Skeletal muscle tissue (tissue), 3 donors: ENCODE measurements at regions not wholly inside any gene's neighbourhood (a gene's known extent, or its start where the extent isn't known, plus 50 kb on each side); places are given as distances from the start of the nearest gene placed in this dataset.
"Not testable (repeated sequence)": the region's sequence is repeated elsewhere in the genome, so short reads cannot be mapped to it uniquely, and the experiment has no call there.

Source experiments
- H3K27ac ChIP-seq: one replicate; pipeline ENCODE4 v1.7.0; 2013; ENCODE audit warnings: mild to moderate bottlenecking, low read depth, low read length, inconsistent platforms
- H3K27me3 ChIP-seq, 3 donors: one replicate each; pipeline ENCODE4 v1.7.0; 2013; ENCODE audit warnings: low read length in 3 of 3; ENCODE audit not compliant: control insufficient read depth in 3 of 3, insufficient read depth in 3 of 3
- H3K36me3 ChIP-seq, 3 donors: one replicate each; pipeline ENCODE4 v1.7.0; 2013; ENCODE audit warnings: low read length in 3 of 3; ENCODE audit not compliant: control insufficient read depth in 3 of 3, insufficient read depth in 3 of 3
- H3K4me1 ChIP-seq, 3 donors: one replicate each; pipeline ENCODE4 v1.7.0; 2013; ENCODE audit warnings: low read length in 3 of 3, mild to moderate bottlenecking in 3 of 3; ENCODE audit not compliant: control insufficient read depth in 3 of 3, insufficient read depth in 3 of 3
- H3K4me3 ChIP-seq, 3 donors: one replicate each; pipeline ENCODE4 v1.7.0; 2013; ENCODE audit warnings: low read length in 3 of 3
- H3K9ac ChIP-seq, 3 donors: one replicate each; pipeline ENCODE4 v1.7.0; 2013; ENCODE audit warnings: low read length in 3 of 3, mild to moderate bottlenecking in 3 of 3, moderate library complexity in 2 of 3, low read depth in 1 of 3
- H3K9me3 ChIP-seq, 3 donors: one replicate each; pipeline ENCODE4 v1.7.0; 2013; ENCODE audit warnings: low read length in 3 of 3; ENCODE audit not compliant: control insufficient read depth in 3 of 3
- donor health status: Osteomylitis.

GRCh38 chr12:25404955-25405354 lies 148.1 kb downstream of the LMNTD1 start:
- H3K4me1 ChIP-seq, result no peaks in the 10 kb centered on the region
- no peak overlapping the region for H3K27ac ChIP-seq
- no peaks in the 10 kb centered on the region for H3K36me3 ChIP-seq
- no peaks in the 10 kb centered on the region for H3K9me3 ChIP-seq
- H3K27me3 ChIP-seq, result peaks cover 0 to 2% (median 0%) of the 10 kb centered on the region in 3 donors
- no peak overlapping the region for H3K9ac ChIP-seq
- H3K4me3 ChIP-seq, result no peak overlapping the region

- Histone ChIP-seq H3K27ac (no peak overlapping the region), H3K36me3 (no peaks in the 10 kb centered on the region), H3K9ac (no peak overlapping the region), H3K4me3 (no peak overlapping the region), H3K4me1 (no peaks in the 10 kb centered on the region), H3K27me3 (peaks cover 0 to 2% (median 0%) of the 10 kb centered on the region in 3 donors), H3K9me3 (no peaks in the 10 kb centered on the region)
Observed at GRCh38 chr12:25401547-25402345, 151.0 kb upstream of the KRAS start.

- H3K27ac ChIP-seq, result no peak overlapping the region
- H3K9ac ChIP-seq, result no peak overlapping the region
- H3K27me3 ChIP-seq, result no peaks in the 10 kb centered on the region
- no peaks in the 10 kb centered on the region for H3K4me1 ChIP-seq
- no peaks in the 10 kb centered on the region for H3K9me3 ChIP-seq
- no peak overlapping the region for H3K4me3 ChIP-seq
- no peaks in the 10 kb centered on the region for H3K36me3 ChIP-seq
Observed at GRCh38 chr12:25397001-25397400, 146.3 kb upstream of the KRAS start.

DNA sequence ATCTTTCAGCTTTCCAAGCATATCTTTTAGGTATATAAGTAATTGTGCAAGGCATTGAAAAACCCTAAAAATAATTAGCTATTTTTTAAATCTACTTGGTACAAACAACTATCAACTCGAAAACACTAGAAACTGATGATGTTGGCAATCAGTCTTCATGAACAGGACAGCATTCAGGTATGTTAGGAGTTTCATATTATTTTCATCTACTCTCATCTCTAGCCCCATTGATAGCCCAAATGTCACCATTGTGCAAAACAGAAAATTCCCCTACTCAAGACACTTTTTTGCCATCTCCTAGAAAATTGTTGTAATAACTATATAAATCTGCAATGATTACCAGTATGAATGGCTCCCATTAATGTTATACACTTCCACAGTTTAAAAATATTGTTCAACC lies 144.5 kb upstream of the KRAS start:
- Histone ChIP-seq H3K4me1 (no peaks in the 10 kb centered on the region), H3K4me3 (no peak overlapping the region), H3K9me3 (no peaks in the 10 kb centered on the region), H3K27me3 (no peaks in the 10 kb centered on the region), H3K27ac (no peak overlapping the region), H3K36me3 (no peaks in the 10 kb centered on the region), H3K9ac (no peak overlapping the region)

DNA sequence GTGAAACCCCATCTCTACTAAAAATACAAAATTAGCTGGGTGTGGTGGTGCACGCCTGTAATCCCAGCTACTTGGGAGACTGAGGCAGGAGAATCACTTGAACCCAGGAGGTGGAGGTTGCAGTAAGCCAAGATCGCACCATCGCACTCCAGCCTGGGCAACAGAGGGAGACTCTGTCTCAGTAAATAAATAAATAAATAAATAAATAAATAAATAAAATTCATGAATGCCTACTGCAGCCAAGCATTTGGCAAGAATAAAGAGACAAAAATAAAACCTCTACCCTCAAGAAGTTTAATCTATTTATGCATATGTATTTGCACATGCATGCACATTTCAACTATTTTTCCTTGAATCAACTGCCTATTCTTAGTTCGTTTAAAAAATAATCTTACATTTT lies 144.0 kb upstream of the KRAS start:
- H3K4me3 ChIP-seq, H3K9me3 ChIP-seq, H3K27me3 ChIP-seq, H3K4me1 ChIP-seq, H3K36me3 ChIP-seq, H3K27ac ChIP-seq, H3K9ac ChIP-seq: not testable (repeated sequence)

GRCh38 chr12:25394025-25394424 lies 143.3 kb upstream of the KRAS start:
- no peaks in the 10 kb centered on the region for H3K27me3 ChIP-seq
- H3K4me1 ChIP-seq, result no peaks in the 10 kb centered on the region
- H3K4me3 ChIP-seq, result no peak overlapping the region
- no peaks in the 10 kb centered on the region for H3K36me3 ChIP-seq
- no peak overlapping the region for H3K27ac ChIP-seq
- H3K9ac ChIP-seq, result no peak overlapping the region
- H3K9me3 ChIP-seq, result no peaks in the 10 kb centered on the region

GRCh38 chr12:25391346-25391745 lies 140.6 kb upstream of the KRAS start:
- not testable (repeated sequence) for H3K27me3 ChIP-seq, H3K27ac ChIP-seq, H3K9me3 ChIP-seq, H3K36me3 ChIP-seq, H3K4me1 ChIP-seq, H3K4me3 ChIP-seq, H3K9ac ChIP-seq

DNA sequence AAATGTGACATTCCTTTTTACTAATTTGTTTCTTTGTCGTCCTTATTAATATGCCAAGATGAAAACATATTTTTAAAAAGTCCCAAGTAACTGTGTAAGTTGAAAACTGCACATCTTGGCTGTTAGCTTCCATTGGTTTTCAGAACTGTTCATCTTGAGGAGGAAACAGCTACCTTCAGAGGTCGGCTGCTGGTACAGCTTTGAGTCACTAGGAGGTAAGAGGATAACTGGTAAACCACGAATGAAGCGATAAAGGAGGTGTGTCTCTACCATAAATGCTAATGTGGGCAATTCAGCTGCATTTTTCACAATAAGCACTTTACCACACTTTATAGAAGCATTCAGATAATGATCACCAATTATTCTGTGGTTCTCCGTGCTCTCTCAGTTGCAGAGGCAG lies 137.5 kb upstream of the KRAS start:
- H3K4me3 ChIP-seq, result no peak overlapping the region

GRCh38 chr12:25387732-25388050 lies 137.0 kb upstream of the KRAS start:
- H3K9me3 ChIP-seq, result no peaks in the 10 kb centered on the region
- no peak overlapping the region for H3K4me3 ChIP-seq
- peaks cover 9 to 12% (median 10%) of the 10 kb centered on the region in 3 donors for H3K4me1 ChIP-seq
- H3K36me3 ChIP-seq, result no peaks in the 10 kb centered on the region
- H3K27ac ChIP-seq, result no peak overlapping the region
- no peaks in the 10 kb centered on the region for H3K27me3 ChIP-seq
- no peak overlapping the region for H3K9ac ChIP-seq

More for the DNA sequence above, 137.5 kb upstream of the KRAS start:
- H3K4me1 ChIP-seq, result peaks cover 9 to 12% (median 10%) of the 10 kb centered on the region in 3 donors
- H3K9me3 ChIP-seq, result no peaks in the 10 kb centered on the region
- no peaks in the 10 kb centered on the region for H3K36me3 ChIP-seq
- H3K27ac ChIP-seq, result no peak overlapping the region
- H3K9ac ChIP-seq, result no peak overlapping the region
- no peaks in the 10 kb centered on the region for H3K27me3 ChIP-seq

GRCh38 chr12:25386831-25387731 lies 136.4 kb upstream of the KRAS start:
- Histone ChIP-seq H3K4me3 (peak overlapping the region; percentile 86 to 91 (median 89)), H3K4me1 (peaks cover 9 to 12% (median 10%) of the 10 kb centered on the region in 3 donors), H3K36me3 (no peaks in the 10 kb centered on the region), H3K27me3 (no peaks in the 10 kb centered on the region), H3K9me3 (no peaks in the 10 kb centered on the region), H3K27ac (peak overlapping the region; percentile 99), H3K9ac (peak overlapping the region; percentile 91 to 95 (median 93))
